ENCODE measurements at regions not wholly inside any gene's neighbourhood (a gene's known extent, or its start where the extent isn't known, plus 50 kb on each side); places are given as distances from the start of the nearest gene placed in this dataset.

DNA sequence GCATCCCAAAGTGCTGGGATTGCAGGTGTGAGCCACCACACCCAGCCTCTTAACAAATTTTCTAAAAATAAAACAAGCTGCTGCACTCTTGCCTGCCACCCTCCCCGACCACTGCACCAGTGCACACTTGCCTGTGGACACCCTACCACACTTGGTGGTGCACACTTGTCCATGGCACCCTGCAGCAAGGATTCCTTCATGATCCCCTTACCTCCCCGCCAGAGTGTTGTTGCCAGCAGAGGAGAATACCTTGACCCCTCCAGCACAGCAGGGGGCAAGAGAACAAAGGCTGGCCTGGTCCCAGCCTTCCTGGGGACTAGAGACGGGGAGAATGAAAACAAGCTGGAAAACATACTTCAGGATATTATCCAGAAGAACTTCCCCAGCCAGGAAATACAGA, 65.9 kb upstream of the KCND2 start:
- TF ChIP-seq, protein P1, sequence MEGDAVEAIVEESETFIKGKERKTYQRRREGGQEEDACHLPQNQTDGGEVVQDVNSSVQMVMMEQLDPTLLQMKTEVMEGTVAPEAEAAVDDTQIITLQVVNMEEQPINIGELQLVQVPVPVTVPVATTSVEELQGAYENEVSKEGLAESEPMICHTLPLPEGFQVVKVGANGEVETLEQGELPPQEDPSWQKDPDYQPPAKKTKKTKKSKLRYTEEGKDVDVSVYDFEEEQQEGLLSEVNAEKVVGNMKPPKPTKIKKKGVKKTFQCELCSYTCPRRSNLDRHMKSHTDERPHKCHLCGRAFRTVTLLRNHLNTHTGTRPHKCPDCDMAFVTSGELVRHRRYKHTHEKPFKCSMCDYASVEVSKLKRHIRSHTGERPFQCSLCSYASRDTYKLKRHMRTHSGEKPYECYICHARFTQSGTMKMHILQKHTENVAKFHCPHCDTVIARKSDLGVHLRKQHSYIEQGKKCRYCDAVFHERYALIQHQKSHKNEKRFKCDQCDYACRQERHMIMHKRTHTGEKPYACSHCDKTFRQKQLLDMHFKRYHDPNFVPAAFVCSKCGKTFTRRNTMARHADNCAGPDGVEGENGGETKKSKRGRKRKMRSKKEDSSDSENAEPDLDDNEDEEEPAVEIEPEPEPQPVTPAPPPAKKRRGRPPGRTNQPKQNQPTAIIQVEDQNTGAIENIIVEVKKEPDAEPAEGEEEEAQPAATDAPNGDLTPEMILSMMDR (conservative IDR thresholded peaks at IDR 0.05): no peak
- no peak for TF ChIP-seq EZH2 (IDR thresholded peaks at IDR 0.05; ENCODE audit: low read depth)
